K562 (cell line): ENCODE measurements at regions not wholly inside any gene's neighbourhood (a gene's known extent, or its start where the extent isn't known, plus 50 kb on each side); places are given as distances from the start of the nearest gene placed in this dataset.

Experiments used
- ATAC-seq: fragments of 200-7000 bp; cut with Tn5 transposase; 3 replicates; pipeline ENCODE4 v1.9.1; 2020; ENCODE audit warnings: moderate library complexity
- BruUV-seq: library from RNA; stranded (reverse); fragments of 400-500 nt; replicated peaks from 2 replicates; lab custom pipeline; 2021; lab: Mats Ljungman, UMichigan
- CTCF ChIA-PET: fragments of 300-600 bp; formaldehyde crosslinking; extraction: SDS; loops from one replicate; lab custom pipeline; 2021; ENCODE audit warnings: low intra/inter-chr PET ratio; lab: Yijun Ruan, JAX
- POLR2A ChIA-PET: fragments of 300-600, 350-650 bp; sonication (Branson Sonifier 250); formaldehyde crosslinking; extraction: SDS; loops from one replicate; lab custom pipeline; 2021; ENCODE audit warnings: antibody characterized with exemption, inconsistent platforms; lab: Yijun Ruan, JAX
- DNase-seq, 4 experiments: peaks; one replicate each; pipeline versions ENCODE4 v3.0.0 to v3.0.0-alpha.2; 2011 to 2018; ENCODE audit warnings: low spot score in 3 of 4, mixed read lengths in 3 of 4; ENCODE audit errors: extremely low read depth in 1 of 4
- FAIRE-seq: peaks from 2 replicates; lab custom pipeline; 2011; peaks lifted over from hg19 to GRCh38; lab: Jason Lieb, UNC
- H2AFZ ChIP-seq: 2 replicates; pipeline ENCODE4 v1.6.0; 2011; ENCODE audit warnings: low read depth, low read length, control low read depth, inconsistent platforms
- H3K27ac ChIP-seq: fragments of 200-600 bp; 3 replicates; pipeline ENCODE4 v1.8.0; 2011; ENCODE audit warnings: low read depth, mild to moderate bottlenecking, control low read depth, inconsistent platforms, low read length, moderate library complexity, mixed read lengths; ENCODE audit errors: extremely low read depth
- H3K27me3 ChIP-seq, 2 experiments: fragments of 300-600 bp in 1 of 2; 2 replicates in 1 of 2; 3 replicates in 1 of 2; pipeline versions ENCODE4 v1.6.0 to v1.8.0; 2011; ENCODE audit warnings: inconsistent platforms in 2 of 2, low read length in 2 of 2, mild to moderate bottlenecking in 1 of 2, mixed read lengths in 1 of 2, moderate library complexity in 1 of 2; ENCODE audit not compliant: control insufficient read depth in 2 of 2, insufficient read depth in 2 of 2
- H3K36me3 ChIP-seq: fragments of 300-600 bp; 3 replicates; pipeline ENCODE4 v1.8.0; 2011; ENCODE audit warnings: mild to moderate bottlenecking, low read length, inconsistent platforms; ENCODE audit not compliant: control insufficient read depth, insufficient read depth
- H3K4me1 ChIP-seq, 2 experiments: fragments of 200-600 bp in 1 of 2; replicated peaks in 1 of 2; 2 replicates in 1 of 2; 3 replicates in 1 of 2; pipeline versions ENCODE4 v1.5.1 to v1.8.0; 2011; ENCODE audit warnings: inconsistent platforms in 2 of 2, low read length in 2 of 2, mild to moderate bottlenecking in 1 of 2, mixed read lengths in 1 of 2, moderate library complexity in 1 of 2; ENCODE audit not compliant: control insufficient read depth in 2 of 2, insufficient read depth in 2 of 2
- H3K4me2 ChIP-seq: 2 replicates; pipeline ENCODE4 v1.6.1; 2011; ENCODE audit warnings: low read length, control low read depth, inconsistent platforms, mixed read lengths; ENCODE audit not compliant: insufficient read depth
- H3K4me3 ChIP-seq: fragments of 200-600 bp; sonication (generic), shearing (Covaris generic); 2 replicates; pipeline ENCODE4 v1.5.1; 2016; ENCODE audit warnings: control low read depth, inconsistent platforms
- H3K79me2 ChIP-seq: fragments of 200-600 bp; 3 replicates; pipeline ENCODE4 v1.8.0; 2011; ENCODE audit warnings: low read length, inconsistent platforms; ENCODE audit not compliant: control insufficient read depth, insufficient read depth
- H3K9ac ChIP-seq, 2 experiments: 2 replicates each; pipeline versions ENCODE4 v1.6.0 to v1.6.1; 2011; ENCODE audit warnings: low read depth in 2 of 2, low read length in 2 of 2, control low read depth in 1 of 2, inconsistent platforms in 1 of 2, mild to moderate bottlenecking in 1 of 2, mixed read lengths in 1 of 2; ENCODE audit not compliant: insufficient read depth in 1 of 2
- H3K9me1 ChIP-seq: one replicate; pipeline ENCODE4 v1.6.0; 2011; ENCODE audit warnings: inconsistent platforms, mild to moderate bottlenecking, low read length, moderate library complexity; ENCODE audit not compliant: control insufficient read depth, insufficient read depth
- H3K9me3 ChIP-seq: replicated peaks from 2 replicates; pipeline ENCODE4 v1.5.1; 2011; ENCODE audit warnings: low read depth, low read length, inconsistent platforms; ENCODE audit not compliant: control insufficient read depth, insufficient read depth
- H4K20me1 ChIP-seq: replicated peaks from 2 replicates; pipeline ENCODE4 v1.6.1; 2011; ENCODE audit warnings: low read length, inconsistent platforms, mixed read lengths; ENCODE audit not compliant: control insufficient read depth, insufficient read depth
- NFYB ChIP-seq: IDR thresholded peaks from 2 replicates; pipeline ENCODE4 v1.6.1; 2011; ENCODE audit warnings: mild to moderate bottlenecking, moderate library complexity; ENCODE audit not compliant: insufficient read length; ENCODE audit errors: extremely low read depth
- POLR2H ChIP-seq: IDR thresholded peaks from 2 replicates; pipeline ENCODE4 v1.6.1; 2016; ENCODE audit warnings: missing genetic modification characterization, low read depth, mild to moderate bottlenecking, control low read depth, missing compliant biosample characterization, moderate library complexity
- U2AF1 ChIP-seq: fragments of 200-400 bp; formaldehyde crosslinking; optimal IDR thresholded peaks from 2 replicates; pipeline ENCODE3; 2017; ENCODE audit warnings: mild to moderate bottlenecking, low read depth, low read length, moderate library complexity
- ZNF324 ChIP-seq: fragments of 250-450 bp; sonication (Bioruptor Pico); IDR thresholded peaks from 2 replicates; pipeline ENCODE4 v1.4.0; 2020; ENCODE audit warnings: mild to moderate bottlenecking
- ZNF445 ChIP-seq: fragments of 250-450 bp; sonication (Bioruptor Pico); IDR thresholded peaks from 2 replicates; pipeline ENCODE4 v1.4.0; 2020; ENCODE audit warnings: low read depth, mild to moderate bottlenecking, moderate library complexity
- WGBS: fragments of 100-300 bp; shearing (Covaris generic); methylation state at CpG from one replicate; pipeline ENCODE4 v1.1.6; 2016; ENCODE audit warnings: low coverage, mixed read lengths; ENCODE audit not compliant: insufficient coverage; ENCODE audit errors: missing lambda C conversion rate; 5-methylcytosine and 5-hydroxymethylcytosine counted together
- in situ Hi-C: fragments of 300-500 bp; cut with MboI; formaldehyde crosslinking; loops from 4 replicates; pipeline ENCODE4 v1.15.0; 2018; ENCODE audit warnings: inconsistent platforms, mixed read lengths
- intact Hi-C: fragments of 100-400 bp; cut with micrococcal nuclease; formaldehyde crosslinking; loops from 2 replicates; pipeline ENCODE4 v1.14.2; 2022
- TF ChIP-seq, protein P1 (sequence below): sonication (generic); formaldehyde crosslinking; IDR thresholded peaks from 2 replicates; pipeline ENCODE4 v1.8.0; 2023; ENCODE audit warnings: mild to moderate bottlenecking, missing genetic modification reagents
- TF ChIP-seq, protein P2 (sequence below): sonication (generic); formaldehyde crosslinking; IDR thresholded peaks from 2 replicates; pipeline ENCODE4 v1.8.1; 2023; ENCODE audit warnings: mild to moderate bottlenecking, missing genetic modification reagents
- TF ChIP-seq, protein P3 (sequence below), 2 experiments: fragments of 450-650 bp; IDR thresholded peaks; 2 replicates each; pipeline ENCODE4 v1.6.1; 2018; ENCODE audit warnings: mild to moderate bottlenecking in 2 of 2, low read depth in 1 of 2; ENCODE audit not compliant: partially characterized antibody in 2 of 2
- TF ChIP-seq, protein P4 (sequence below), 2 experiments: fragments of 450-650 bp in 1 of 2; IDR thresholded peaks; 2 replicates each; pipeline ENCODE4 v1.6.1; 2011 to 2017; ENCODE audit warnings: low read depth in 2 of 2, antibody characterized with exemption in 1 of 2, borderline replicate concordance in 1 of 2, low read length in 1 of 2, mild to moderate bottlenecking in 1 of 2, mixed read lengths in 1 of 2; ENCODE audit not compliant: control insufficient read depth in 1 of 2

DNA sequence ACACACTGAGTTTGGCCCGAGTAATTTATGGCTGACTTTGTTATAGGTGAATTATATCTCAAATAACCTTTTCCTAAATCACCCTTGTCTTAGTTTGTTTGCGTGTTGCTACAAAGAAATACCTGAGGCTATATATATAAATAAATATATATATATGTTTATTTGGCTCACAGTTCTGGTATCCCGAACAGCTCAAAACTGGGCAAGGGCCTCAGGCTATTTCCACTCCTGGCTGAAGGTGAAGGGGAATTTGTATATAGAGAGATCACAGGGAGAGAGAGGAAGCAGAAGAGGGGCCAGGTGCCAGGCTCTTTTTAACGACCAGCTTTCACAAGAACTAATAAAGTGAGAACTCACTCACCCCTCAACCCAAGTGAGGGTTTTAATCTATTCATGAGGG, 159.9 kb upstream of the STARD13 start:
- ATAC-seq (no peak), FAIRE-seq (no peak), DNase-seq (no peak)
- intact Hi-C loops (no loop called here), in situ Hi-C loops (no loop called here)
- H3K4me1 ChIP-seq = no peaks in the 10 kb centered on the region
- ChIA-PET POLR2A (no interaction called here), CTCF (no interaction called here)
- H3K9me1 ChIP-seq = no peaks in the 10 kb centered on the region
- no peaks in the 10 kb centered on the region for H3K9me3 ChIP-seq
- no peak overlapping the region for H3K4me3 ChIP-seq
- no peak overlapping the region for H3K27ac ChIP-seq
- H3K4me2 ChIP-seq = no peak overlapping the region
- BruUV-seq = no TSS peak
- no peaks in the 10 kb centered on the region for H3K36me3 ChIP-seq
- H3K27me3 ChIP-seq = no peaks in the 10 kb centered on the region
- no peak overlapping the region for H3K9ac ChIP-seq
- H4K20me1 ChIP-seq = no peaks in the 10 kb centered on the region
- no peaks in the 10 kb centered on the region for H3K79me2 ChIP-seq
- WGBS = 2% methylated on average over 4 of the region's 4 CpGs
- no peak overlapping the region for H2AFZ ChIP-seq
- TF ChIP-seq ZNF324 = no peak
- TF ChIP-seq ZNF445 (CRISPR knock-in tag) = no peak
- TF ChIP-seq NFYB = no peak
- TF ChIP-seq, protein P1, sequence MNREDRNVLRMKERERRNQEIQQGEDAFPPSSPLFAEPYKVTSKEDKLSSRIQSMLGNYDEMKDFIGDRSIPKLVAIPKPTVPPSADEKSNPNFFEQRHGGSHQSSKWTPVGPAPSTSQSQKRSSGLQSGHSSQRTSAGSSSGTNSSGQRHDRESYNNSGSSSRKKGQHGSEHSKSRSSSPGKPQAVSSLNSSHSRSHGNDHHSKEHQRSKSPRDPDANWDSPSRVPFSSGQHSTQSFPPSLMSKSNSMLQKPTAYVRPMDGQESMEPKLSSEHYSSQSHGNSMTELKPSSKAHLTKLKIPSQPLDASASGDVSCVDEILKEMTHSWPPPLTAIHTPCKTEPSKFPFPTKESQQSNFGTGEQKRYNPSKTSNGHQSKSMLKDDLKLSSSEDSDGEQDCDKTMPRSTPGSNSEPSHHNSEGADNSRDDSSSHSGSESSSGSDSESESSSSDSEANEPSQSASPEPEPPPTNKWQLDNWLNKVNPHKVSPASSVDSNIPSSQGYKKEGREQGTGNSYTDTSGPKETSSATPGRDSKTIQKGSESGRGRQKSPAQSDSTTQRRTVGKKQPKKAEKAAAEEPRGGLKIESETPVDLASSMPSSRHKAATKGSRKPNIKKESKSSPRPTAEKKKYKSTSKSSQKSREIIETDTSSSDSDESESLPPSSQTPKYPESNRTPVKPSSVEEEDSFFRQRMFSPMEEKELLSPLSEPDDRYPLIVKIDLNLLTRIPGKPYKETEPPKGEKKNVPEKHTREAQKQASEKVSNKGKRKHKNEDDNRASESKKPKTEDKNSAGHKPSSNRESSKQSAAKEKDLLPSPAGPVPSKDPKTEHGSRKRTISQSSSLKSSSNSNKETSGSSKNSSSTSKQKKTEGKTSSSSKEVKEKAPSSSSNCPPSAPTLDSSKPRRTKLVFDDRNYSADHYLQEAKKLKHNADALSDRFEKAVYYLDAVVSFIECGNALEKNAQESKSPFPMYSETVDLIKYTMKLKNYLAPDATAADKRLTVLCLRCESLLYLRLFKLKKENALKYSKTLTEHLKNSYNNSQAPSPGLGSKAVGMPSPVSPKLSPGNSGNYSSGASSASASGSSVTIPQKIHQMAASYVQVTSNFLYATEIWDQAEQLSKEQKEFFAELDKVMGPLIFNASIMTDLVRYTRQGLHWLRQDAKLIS (CRISPR knock-in tag) = no peak
- no peak for TF ChIP-seq POLR2H (tag)
- TF ChIP-seq, protein P2, sequence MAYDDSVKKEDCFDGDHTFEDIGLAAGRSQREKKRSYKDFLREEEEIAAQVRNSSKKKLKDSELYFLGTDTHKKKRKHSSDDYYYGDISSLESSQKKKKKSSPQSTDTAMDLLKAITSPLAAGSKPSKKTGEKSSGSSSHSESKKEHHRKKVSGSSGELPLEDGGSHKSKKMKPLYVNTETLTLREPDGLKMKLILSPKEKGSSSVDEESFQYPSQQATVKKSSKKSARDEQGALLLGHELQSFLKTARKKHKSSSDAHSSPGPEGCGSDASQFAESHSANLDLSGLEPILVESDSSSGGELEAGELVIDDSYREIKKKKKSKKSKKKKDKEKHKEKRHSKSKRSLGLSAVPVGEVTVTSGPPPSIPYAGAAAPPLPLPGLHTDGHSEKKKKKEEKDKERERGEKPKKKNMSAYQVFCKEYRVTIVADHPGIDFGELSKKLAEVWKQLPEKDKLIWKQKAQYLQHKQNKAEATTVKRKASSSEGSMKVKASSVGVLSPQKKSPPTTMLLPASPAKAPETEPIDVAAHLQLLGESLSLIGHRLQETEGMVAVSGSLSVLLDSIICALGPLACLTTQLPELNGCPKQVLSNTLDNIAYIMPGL = no peak
- TF ChIP-seq, protein P3, sequence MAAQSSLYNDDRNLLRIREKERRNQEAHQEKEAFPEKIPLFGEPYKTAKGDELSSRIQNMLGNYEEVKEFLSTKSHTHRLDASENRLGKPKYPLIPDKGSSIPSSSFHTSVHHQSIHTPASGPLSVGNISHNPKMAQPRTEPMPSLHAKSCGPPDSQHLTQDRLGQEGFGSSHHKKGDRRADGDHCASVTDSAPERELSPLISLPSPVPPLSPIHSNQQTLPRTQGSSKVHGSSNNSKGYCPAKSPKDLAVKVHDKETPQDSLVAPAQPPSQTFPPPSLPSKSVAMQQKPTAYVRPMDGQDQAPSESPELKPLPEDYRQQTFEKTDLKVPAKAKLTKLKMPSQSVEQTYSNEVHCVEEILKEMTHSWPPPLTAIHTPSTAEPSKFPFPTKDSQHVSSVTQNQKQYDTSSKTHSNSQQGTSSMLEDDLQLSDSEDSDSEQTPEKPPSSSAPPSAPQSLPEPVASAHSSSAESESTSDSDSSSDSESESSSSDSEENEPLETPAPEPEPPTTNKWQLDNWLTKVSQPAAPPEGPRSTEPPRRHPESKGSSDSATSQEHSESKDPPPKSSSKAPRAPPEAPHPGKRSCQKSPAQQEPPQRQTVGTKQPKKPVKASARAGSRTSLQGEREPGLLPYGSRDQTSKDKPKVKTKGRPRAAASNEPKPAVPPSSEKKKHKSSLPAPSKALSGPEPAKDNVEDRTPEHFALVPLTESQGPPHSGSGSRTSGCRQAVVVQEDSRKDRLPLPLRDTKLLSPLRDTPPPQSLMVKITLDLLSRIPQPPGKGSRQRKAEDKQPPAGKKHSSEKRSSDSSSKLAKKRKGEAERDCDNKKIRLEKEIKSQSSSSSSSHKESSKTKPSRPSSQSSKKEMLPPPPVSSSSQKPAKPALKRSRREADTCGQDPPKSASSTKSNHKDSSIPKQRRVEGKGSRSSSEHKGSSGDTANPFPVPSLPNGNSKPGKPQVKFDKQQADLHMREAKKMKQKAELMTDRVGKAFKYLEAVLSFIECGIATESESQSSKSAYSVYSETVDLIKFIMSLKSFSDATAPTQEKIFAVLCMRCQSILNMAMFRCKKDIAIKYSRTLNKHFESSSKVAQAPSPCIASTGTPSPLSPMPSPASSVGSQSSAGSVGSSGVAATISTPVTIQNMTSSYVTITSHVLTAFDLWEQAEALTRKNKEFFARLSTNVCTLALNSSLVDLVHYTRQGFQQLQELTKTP (IDR thresholded peaks at IDR 0.05; ENCODE audit: low read depth in 1 of 2, partially characterized antibody in 2 of 2) = no peak
- TF ChIP-seq, protein P4, sequence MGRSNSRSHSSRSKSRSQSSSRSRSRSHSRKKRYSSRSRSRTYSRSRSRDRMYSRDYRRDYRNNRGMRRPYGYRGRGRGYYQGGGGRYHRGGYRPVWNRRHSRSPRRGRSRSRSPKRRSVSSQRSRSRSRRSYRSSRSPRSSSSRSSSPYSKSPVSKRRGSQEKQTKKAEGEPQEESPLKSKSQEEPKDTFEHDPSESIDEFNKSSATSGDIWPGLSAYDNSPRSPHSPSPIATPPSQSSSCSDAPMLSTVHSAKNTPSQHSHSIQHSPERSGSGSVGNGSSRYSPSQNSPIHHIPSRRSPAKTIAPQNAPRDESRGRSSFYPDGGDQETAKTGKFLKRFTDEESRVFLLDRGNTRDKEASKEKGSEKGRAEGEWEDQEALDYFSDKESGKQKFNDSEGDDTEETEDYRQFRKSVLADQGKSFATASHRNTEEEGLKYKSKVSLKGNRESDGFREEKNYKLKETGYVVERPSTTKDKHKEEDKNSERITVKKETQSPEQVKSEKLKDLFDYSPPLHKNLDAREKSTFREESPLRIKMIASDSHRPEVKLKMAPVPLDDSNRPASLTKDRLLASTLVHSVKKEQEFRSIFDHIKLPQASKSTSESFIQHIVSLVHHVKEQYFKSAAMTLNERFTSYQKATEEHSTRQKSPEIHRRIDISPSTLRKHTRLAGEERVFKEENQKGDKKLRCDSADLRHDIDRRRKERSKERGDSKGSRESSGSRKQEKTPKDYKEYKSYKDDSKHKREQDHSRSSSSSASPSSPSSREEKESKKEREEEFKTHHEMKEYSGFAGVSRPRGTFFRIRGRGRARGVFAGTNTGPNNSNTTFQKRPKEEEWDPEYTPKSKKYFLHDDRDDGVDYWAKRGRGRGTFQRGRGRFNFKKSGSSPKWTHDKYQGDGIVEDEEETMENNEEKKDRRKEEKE (IDR thresholded peaks at IDR 0.05; ENCODE audit: borderline replicate concordance in 1 of 2, control insufficient read depth in 1 of 2, low read depth in 2 of 2, low read length in 1 of 2) = no peak
- TF ChIP-seq U2AF1 = no peak
